ENCODE measurements at regions not wholly inside any gene's neighbourhood (a gene's known extent, or its start where the extent isn't known, plus 50 kb on each side); places are given as distances from the start of the nearest gene placed in this dataset.

DNA sequence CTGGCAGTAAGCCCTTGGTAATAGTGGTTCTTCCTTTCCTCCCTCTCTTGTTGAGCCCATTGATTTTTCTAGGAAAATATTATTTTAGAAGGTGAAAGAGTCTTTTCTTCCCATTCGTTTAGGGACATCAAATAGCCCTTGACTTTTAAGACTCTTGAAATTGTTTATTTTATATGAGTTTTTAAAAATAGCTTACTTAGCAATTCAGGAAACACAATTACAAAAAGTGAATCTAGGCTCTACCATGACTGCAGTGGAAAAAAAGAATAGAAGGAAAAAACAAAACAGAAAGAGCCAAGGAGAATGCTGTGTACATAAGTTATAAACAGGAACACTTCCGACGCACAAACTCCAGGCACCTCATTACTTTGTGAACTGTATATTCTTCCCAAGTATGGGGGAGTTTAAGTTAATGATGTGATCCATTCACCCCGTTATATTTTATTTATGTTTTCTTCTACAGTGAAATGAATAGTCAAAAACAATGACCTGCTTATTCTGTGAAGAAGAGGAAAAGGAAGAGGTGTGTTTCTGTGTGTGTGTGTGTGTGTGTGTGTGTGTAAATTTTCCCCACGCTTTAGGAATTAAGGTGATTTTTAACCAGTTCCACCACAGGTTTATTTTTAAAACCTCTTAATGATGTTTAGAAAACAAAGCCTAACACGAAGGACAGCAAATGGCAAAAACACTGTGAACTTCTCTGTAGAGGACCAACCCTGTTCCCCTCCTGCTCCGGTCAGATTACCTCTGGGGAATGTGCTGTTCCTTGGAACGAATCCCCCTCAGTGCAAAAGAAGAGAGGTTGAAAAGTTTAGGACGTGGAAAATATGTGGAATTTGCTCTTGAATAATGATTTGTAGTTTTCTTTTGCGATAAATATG lies 266.3 kb downstream of the KLF5 start:
- TF ChIP-seq POLR2A (IDR thresholded peaks at IDR 0.05) (no peak), EP300 (IDR thresholded peaks at IDR 0.05) (no peak)
- TF ChIP-seq, protein P1, sequence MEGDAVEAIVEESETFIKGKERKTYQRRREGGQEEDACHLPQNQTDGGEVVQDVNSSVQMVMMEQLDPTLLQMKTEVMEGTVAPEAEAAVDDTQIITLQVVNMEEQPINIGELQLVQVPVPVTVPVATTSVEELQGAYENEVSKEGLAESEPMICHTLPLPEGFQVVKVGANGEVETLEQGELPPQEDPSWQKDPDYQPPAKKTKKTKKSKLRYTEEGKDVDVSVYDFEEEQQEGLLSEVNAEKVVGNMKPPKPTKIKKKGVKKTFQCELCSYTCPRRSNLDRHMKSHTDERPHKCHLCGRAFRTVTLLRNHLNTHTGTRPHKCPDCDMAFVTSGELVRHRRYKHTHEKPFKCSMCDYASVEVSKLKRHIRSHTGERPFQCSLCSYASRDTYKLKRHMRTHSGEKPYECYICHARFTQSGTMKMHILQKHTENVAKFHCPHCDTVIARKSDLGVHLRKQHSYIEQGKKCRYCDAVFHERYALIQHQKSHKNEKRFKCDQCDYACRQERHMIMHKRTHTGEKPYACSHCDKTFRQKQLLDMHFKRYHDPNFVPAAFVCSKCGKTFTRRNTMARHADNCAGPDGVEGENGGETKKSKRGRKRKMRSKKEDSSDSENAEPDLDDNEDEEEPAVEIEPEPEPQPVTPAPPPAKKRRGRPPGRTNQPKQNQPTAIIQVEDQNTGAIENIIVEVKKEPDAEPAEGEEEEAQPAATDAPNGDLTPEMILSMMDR (IDR thresholded peaks at IDR 0.05) = no peak
